ENCODE measurements at regions not wholly inside any gene's neighbourhood (a gene's known extent, or its start where the extent isn't known, plus 50 kb on each side); places are given as distances from the start of the nearest gene placed in this dataset.

DNA sequence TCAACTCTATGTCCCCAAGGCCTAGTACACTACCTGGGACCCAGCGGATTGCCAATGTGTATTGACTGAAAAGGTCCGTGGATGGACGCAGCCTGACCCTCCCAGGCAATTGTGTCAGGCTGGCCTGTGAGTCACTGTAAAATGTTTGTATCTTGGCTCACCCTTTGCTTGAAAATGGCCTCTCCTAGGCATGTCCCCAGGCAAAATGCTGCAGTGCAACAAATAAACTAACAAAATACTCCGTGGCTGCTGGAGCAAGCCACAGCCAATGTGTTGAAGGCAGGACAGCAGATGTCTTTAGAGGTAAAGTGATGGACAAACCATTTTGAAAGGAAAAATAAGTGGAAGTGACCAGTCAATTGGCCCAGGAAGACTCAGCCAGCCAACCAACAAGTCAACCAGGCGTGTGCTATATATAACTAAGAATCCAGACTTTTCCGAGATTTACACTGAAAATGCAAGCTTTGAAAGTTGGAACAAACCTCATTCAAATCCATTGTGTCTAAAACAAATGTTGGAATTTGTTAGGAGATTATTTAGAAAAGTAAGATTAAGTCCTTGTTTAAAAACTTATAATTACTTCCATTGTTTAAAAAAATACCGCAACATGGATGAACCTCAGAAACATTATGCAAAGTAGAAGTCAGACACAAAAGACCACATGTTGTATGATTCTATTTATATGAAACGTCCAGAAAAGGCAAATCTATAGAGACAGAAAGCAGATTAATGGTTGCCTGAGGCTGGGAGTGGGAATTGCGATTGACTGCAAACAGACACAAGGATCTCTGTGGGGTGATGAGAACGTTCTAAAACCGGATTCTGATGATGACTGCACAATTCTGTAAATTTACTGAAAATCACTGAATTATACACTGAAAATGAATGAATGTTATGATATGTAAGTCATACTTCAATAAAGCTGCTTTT, 191.2 kb downstream of the TLE3 start:
- no peak overlapping the region for H3K4me3 ChIP-seq (ENCODE audit: control insufficient read depth, low read depth, low read length)
- TF ChIP-seq, protein P1, sequence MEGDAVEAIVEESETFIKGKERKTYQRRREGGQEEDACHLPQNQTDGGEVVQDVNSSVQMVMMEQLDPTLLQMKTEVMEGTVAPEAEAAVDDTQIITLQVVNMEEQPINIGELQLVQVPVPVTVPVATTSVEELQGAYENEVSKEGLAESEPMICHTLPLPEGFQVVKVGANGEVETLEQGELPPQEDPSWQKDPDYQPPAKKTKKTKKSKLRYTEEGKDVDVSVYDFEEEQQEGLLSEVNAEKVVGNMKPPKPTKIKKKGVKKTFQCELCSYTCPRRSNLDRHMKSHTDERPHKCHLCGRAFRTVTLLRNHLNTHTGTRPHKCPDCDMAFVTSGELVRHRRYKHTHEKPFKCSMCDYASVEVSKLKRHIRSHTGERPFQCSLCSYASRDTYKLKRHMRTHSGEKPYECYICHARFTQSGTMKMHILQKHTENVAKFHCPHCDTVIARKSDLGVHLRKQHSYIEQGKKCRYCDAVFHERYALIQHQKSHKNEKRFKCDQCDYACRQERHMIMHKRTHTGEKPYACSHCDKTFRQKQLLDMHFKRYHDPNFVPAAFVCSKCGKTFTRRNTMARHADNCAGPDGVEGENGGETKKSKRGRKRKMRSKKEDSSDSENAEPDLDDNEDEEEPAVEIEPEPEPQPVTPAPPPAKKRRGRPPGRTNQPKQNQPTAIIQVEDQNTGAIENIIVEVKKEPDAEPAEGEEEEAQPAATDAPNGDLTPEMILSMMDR (conservative IDR thresholded peaks at IDR 0.05; ENCODE audit: control insufficient read depth, insufficient read depth, low read depth, low read length) = no peak
- DNase-seq (ENCODE audit: low read depth) = no peak

DNA sequence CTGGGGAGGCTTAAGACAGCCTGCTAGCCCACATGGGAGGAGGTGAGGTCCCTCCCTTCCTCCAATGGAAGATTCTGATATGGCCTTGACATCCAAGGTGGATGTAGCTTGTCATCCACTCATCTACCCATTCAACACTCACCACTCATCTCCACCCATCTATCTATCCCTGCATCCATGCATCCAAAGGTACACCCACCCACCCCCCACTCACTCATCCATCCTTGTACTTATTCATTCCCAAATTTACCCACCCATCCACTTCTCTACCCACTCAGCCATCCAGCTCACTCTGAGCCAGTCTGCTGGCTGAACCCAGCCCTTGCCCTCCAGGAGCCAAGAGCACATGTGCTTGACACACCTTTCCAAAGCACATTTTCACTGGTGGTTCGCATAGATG, 189.7 kb downstream of the TLE3 start:
- H3K4me3 ChIP-seq (ENCODE audit: control insufficient read depth, low read depth, low read length) = no peak overlapping the region
- no peak for DNase-seq (ENCODE audit: low read depth)
- TF ChIP-seq, protein P1 (conservative IDR thresholded peaks at IDR 0.05; ENCODE audit: control insufficient read depth, insufficient read depth, low read depth, low read length) = no peak

- no peak overlapping the region for H3K4me3 ChIP-seq (ENCODE audit: control insufficient read depth, low read depth, low read length)
- TF ChIP-seq, protein P1 (conservative IDR thresholded peaks at IDR 0.05; ENCODE audit: control insufficient read depth, insufficient read depth, low read depth, low read length) = no peak
- no peak for DNase-seq (ENCODE audit: low read depth)
These were observed 188.9 kb downstream of the TLE3 start for GRCh38 chr15:69908590-69909420.

DNA sequence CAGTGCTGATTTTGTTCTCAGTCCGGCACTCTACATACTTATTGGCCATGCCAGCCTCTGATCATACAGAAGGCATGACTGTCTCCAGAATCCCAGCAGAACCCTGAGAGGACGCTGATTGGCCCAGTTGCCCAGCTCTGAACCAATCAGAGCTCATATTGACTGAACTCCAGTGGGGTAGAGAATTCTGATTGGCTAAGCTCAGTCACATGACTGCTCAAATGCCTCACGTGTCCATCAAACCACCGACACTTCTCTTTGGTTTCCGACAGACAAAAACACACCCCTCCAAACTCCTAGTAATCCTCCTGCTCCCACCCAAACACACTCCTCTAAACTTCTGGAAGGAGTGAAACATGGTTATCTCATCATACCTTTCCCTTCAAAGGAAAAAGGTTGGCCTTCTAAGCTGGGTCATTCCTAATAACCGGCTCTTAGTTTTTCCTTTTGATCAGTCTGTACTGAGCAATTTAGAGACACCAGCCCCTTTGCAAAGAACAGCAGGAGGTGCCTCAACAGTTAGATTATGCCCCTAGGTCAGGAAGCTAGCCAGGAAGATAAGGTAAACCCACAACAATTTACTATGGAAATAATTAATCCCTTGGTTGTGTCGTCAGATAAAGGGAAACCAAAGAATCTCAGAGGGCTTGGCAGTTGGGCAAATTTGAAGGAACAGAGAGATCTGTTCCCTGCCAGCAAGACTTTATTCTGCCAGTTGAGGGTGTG, 187.8 kb downstream of the TLE3 start:
- TF ChIP-seq, protein P1 (conservative IDR thresholded peaks at IDR 0.05; ENCODE audit: control insufficient read depth, insufficient read depth, low read depth, low read length) = no peak
- DNase-seq (ENCODE audit: low read depth) = no peak
- no peak overlapping the region for H3K4me3 ChIP-seq (ENCODE audit: control insufficient read depth, low read depth, low read length)

DNA sequence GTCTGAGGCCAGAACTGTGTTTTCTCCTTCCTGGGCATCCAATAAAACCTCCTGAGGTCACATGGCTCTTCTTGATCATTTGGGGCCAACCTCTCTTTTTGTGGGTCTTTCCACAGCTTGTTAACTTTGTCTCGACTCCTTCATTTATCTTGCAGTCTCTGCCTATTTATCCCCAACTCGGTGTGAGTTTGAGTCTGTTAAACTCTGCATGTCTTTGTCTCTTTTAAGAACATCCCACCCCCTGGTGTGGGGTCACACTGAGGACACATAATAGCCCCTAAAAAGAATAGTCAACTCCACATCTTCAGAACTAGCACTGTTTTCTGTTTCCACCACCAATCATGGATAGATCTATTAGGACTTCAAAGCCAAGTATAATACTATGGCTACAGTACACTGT, 187.2 kb downstream of the TLE3 start:
- DNase-seq (ENCODE audit: low read depth) = no peak
- TF ChIP-seq, protein P1 (conservative IDR thresholded peaks at IDR 0.05; ENCODE audit: control insufficient read depth, insufficient read depth, low read depth, low read length) = no peak
- H3K4me3 ChIP-seq (ENCODE audit: control insufficient read depth, low read depth, low read length) = no peak overlapping the region

DNA sequence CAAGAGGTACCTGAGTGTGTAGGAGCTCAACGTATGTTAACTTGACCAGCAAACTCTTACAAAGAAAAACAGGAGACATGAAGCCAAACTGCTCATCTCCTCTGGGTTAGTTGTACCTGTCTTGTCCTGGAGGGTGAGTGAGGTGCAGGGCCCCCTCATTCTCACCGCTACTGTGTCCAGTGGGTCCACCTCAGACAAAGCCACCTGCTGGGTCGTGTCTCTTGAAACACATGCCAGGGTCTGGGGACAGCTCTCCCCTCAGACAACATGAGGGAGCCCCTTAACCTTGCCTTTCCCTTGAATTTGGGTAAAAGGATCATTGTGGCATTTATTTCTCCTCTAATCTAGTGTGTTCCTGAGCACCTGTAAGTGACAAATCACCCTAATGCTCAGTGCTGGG, 185.6 kb downstream of the TLE3 start:
- H3K4me3 ChIP-seq (ENCODE audit: control insufficient read depth, low read depth, low read length) = no peak overlapping the region
- no peak for DNase-seq (ENCODE audit: low read depth)
- TF ChIP-seq, protein P1 (conservative IDR thresholded peaks at IDR 0.05; ENCODE audit: control insufficient read depth, insufficient read depth, low read depth, low read length) = no peak

All from fibroblast of mammary gland (primary cell).